H9 (cell line): ENCODE measurements at regions not wholly inside any gene's neighbourhood (a gene's known extent, or its start where the extent isn't known, plus 50 kb on each side); places are given as distances from the start of the nearest gene placed in this dataset.

Experiments
- DNase-seq: peaks from one replicate; pipeline ENCODE4 v3.0.0-alpha.2; 2017
- H2AFZ ChIP-seq: one replicate; pipeline ENCODE4 v1.6.1; 2013; ENCODE audit warnings: mild to moderate bottlenecking, low read length, control low read depth, moderate library complexity
- H2AK5ac ChIP-seq: 2 replicates; pipeline ENCODE4 v1.6.1; 2013; ENCODE audit warnings: low read length, control low read depth, mixed read lengths; ENCODE audit not compliant: insufficient read length
- H2BK120ac ChIP-seq: one replicate; pipeline ENCODE4 v1.6.1; 2013; ENCODE audit warnings: low read depth, mild to moderate bottlenecking, low read length, control low read depth, inconsistent platforms; ENCODE audit not compliant: poor library complexity, severe bottlenecking
- H2BK12ac ChIP-seq: 2 replicates; pipeline ENCODE4 v1.6.1; 2013; ENCODE audit warnings: low read length, control low read depth, mixed read lengths, low read depth; ENCODE audit not compliant: insufficient read length
- H2BK15ac ChIP-seq: 2 replicates; pipeline ENCODE4 v1.6.1; 2013; ENCODE audit warnings: low read depth, low read length, control low read depth
- H2BK20ac ChIP-seq: one replicate; pipeline ENCODE4 v1.6.1; 2013; ENCODE audit warnings: low read depth, mild to moderate bottlenecking, low read length, control low read depth, inconsistent platforms; ENCODE audit not compliant: poor library complexity, severe bottlenecking
- H2BK5ac ChIP-seq: 2 replicates; pipeline ENCODE4 v1.6.1; 2013; ENCODE audit warnings: low read length, control low read depth, mixed read lengths; ENCODE audit not compliant: insufficient read length
- H3K14ac ChIP-seq: 2 replicates; pipeline ENCODE4 v1.6.1; 2013; ENCODE audit warnings: low read length, control low read depth; ENCODE audit not compliant: insufficient read depth
- H3K18ac ChIP-seq: 2 replicates; pipeline ENCODE4 v1.6.1; 2013; ENCODE audit warnings: low read depth, mild to moderate bottlenecking, mixed read lengths, low read length, control low read depth; ENCODE audit not compliant: insufficient read length
- H3K23ac ChIP-seq: 2 replicates; pipeline ENCODE4 v1.6.1; 2013; ENCODE audit warnings: low read length, control low read depth, mixed read lengths, low read depth; ENCODE audit not compliant: insufficient read length
- H3K23me2 ChIP-seq: 2 replicates; pipeline ENCODE4 v1.6.1; 2013; ENCODE audit warnings: low read depth, mild to moderate bottlenecking, mixed read lengths, low read length, control low read depth; ENCODE audit not compliant: insufficient read length, poor library complexity, severe bottlenecking
- H3K27ac ChIP-seq: 2 replicates; pipeline ENCODE4 v1.5.1; 2013; ENCODE audit warnings: low read length, control low read depth, mixed read lengths, low read depth; ENCODE audit not compliant: insufficient read length
- H3K27me3 ChIP-seq: 2 replicates; pipeline ENCODE4 v1.6.1; 2013; ENCODE audit warnings: low read length, control low read depth, inconsistent platforms; ENCODE audit not compliant: insufficient read depth
- H3K4ac ChIP-seq: 2 replicates; pipeline ENCODE4 v1.6.1; 2013; ENCODE audit warnings: low read depth, mild to moderate bottlenecking, control low read depth, inconsistent platforms, low read length, moderate library complexity
- H3K4me1 ChIP-seq: 2 replicates; pipeline ENCODE4 v1.6.1; 2013; ENCODE audit warnings: low read length, control low read depth, inconsistent platforms; ENCODE audit not compliant: insufficient read depth
- H3K4me2 ChIP-seq: 2 replicates; pipeline ENCODE4 v1.6.1; 2013; ENCODE audit warnings: low read length, control low read depth, mixed read lengths; ENCODE audit not compliant: insufficient read length, insufficient read depth
- H3K56ac ChIP-seq: 2 replicates; pipeline ENCODE4 v1.6.1; 2013; ENCODE audit warnings: low read depth, mild to moderate bottlenecking, mixed read lengths, low read length, control low read depth; ENCODE audit not compliant: insufficient read length
- H3K79me1 ChIP-seq: 2 replicates; pipeline ENCODE4 v1.6.1; 2013; ENCODE audit warnings: low read depth, mild to moderate bottlenecking, moderate library complexity, low read length, control low read depth, inconsistent platforms; ENCODE audit not compliant: insufficient read depth, poor library complexity, severe bottlenecking
- H3K79me2 ChIP-seq: 2 replicates; pipeline ENCODE4 v1.6.1; 2013; ENCODE audit warnings: low read length, control low read depth, inconsistent platforms; ENCODE audit not compliant: insufficient read depth
- H3K9ac ChIP-seq: 2 replicates; pipeline ENCODE4 v1.6.1; 2013; ENCODE audit warnings: low read length, control low read depth, mixed read lengths; ENCODE audit not compliant: insufficient read length; ENCODE audit errors: extremely low read depth
- H3K9me3 ChIP-seq: one replicate; pipeline ENCODE4 v1.6.1; 2013; ENCODE audit warnings: low read depth, low read length, inconsistent platforms; ENCODE audit not compliant: control insufficient read depth
- H3T11ph ChIP-seq: one replicate; pipeline ENCODE4 v1.6.1; 2013; ENCODE audit warnings: mild to moderate bottlenecking, low read length, control low read depth, inconsistent platforms
- H4K20me1 ChIP-seq: one replicate; pipeline ENCODE4 v1.6.1; 2013; ENCODE audit not compliant: control insufficient read depth, insufficient read length, insufficient read depth
- H4K5ac ChIP-seq: 2 replicates; pipeline ENCODE4 v1.6.1; 2013; ENCODE audit warnings: low read depth, mild to moderate bottlenecking, mixed read lengths, low read length, control low read depth; ENCODE audit not compliant: insufficient read length
- H4K8ac ChIP-seq: replicated peaks from 2 replicates; pipeline ENCODE4 v1.6.1; 2013; ENCODE audit warnings: low read length, control low read depth, mixed read lengths, low read depth; ENCODE audit not compliant: insufficient read length
- H4K91ac ChIP-seq: 2 replicates; pipeline ENCODE4 v1.6.1; 2013; ENCODE audit warnings: low read depth, mild to moderate bottlenecking, moderate library complexity, mixed read lengths, low read length, control low read depth; ENCODE audit not compliant: insufficient read length
- H3K27ac Mint-ChIP-seq, 3 experiments: 2 replicates in 2 of 3; 3 replicates in 1 of 3; pipeline ENCODE4 v1.8.0; 2020 to 2021; ENCODE audit warnings: mixed read lengths in 3 of 3, mild to moderate bottlenecking in 1 of 3, moderate library complexity in 1 of 3
- H3K27me3 Mint-ChIP-seq: 2 replicates; pipeline ENCODE4 v1.8.0; 2021; ENCODE audit warnings: low read depth, mild to moderate bottlenecking, moderate library complexity, mixed read lengths
- H3K36me3 Mint-ChIP-seq, 3 experiments: 2 replicates in 2 of 3; 3 replicates in 1 of 3; pipeline ENCODE4 v1.8.0; 2020 to 2021; ENCODE audit warnings: low read depth in 3 of 3, mixed read lengths in 3 of 3; ENCODE audit not compliant: insufficient read depth in 1 of 3
- H3K4me1 Mint-ChIP-seq, 2 experiments: 2 replicates each; pipeline ENCODE4 v1.8.0; 2020; ENCODE audit warnings: mixed read lengths in 2 of 2
- H3K4me3 Mint-ChIP-seq, 2 experiments: 2 replicates in 1 of 2; 3 replicates in 1 of 2; pipeline ENCODE4 v1.8.0; 2020 to 2021; ENCODE audit warnings: mild to moderate bottlenecking in 2 of 2, mixed read lengths in 2 of 2, moderate library complexity in 1 of 2
- H3K9me3 Mint-ChIP-seq, 2 experiments: 2 replicates in 1 of 2; 3 replicates in 1 of 2; pipeline ENCODE4 v1.8.0; 2020; ENCODE audit warnings: mild to moderate bottlenecking in 2 of 2, mixed read lengths in 2 of 2, moderate library complexity in 1 of 2
- WGBS: extraction: QIAGEN DNeasy Blood & Tissue Kit; methylation state at CpG from one replicate; pipeline ENCODE4 v1.1.7; 2013; ENCODE audit warnings: missing lambda C conversion rate, low lambda C conversion rate, mixed read lengths; ENCODE audit not compliant: insufficient read length; ENCODE audit errors: extremely low coverage; 5-methylcytosine and 5-hydroxymethylcytosine counted together
- TF ChIP-seq, protein P1 (sequence below): fragments of 200-600 bp; sonication (generic); conservative IDR thresholded peaks from 3 replicates; pipeline ENCODE4 v1.8.0; 2021; ENCODE audit warnings: antibody characterized with exemption, mild to moderate bottlenecking

DNA sequence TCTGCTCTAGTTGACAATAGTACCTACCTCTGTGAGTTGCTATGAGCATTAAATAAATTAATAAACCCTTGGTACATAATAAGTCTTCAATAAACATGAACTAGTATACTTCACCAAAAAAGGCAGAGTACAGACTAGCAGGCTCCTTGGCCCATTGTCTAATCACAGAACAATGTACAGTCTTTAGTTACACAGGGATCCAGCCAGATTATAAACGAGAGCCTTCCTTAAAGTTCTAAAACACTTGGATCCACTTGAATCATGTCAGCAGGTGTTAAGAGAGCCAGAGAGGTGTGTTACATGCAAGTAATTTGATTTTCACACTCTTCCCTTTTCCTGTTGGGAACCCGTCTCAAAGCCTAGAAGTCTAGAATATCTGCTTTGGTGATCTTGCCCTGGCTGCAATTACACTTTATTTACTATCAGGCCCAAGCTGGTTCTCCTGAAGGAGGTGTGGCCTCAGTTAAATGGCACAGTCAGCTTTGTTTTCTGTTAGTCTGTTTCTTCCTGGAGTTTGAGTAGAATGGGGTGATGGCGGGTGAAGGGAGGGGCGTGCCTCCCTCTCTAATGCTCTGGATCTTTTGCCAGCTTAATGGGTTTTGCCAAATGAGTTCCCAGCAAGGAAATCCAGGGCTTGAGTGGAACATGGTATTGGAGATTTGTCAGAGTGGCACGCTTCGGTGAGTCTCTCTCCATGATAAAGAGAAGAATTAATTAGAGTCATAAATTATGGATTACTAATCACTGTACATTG is 570.9 kb upstream of the CAMK1G start:
- no peaks in the 10 kb centered on the region; a peak in 2 of 4 replicates for H3K4me1 Mint-ChIP-seq
- no peaks in the 10 kb centered on the region for H3K23me2 ChIP-seq
- no peak overlapping the region for H3K18ac ChIP-seq
- no peak overlapping the region for H3K14ac ChIP-seq
- TF ChIP-seq, protein P1, sequence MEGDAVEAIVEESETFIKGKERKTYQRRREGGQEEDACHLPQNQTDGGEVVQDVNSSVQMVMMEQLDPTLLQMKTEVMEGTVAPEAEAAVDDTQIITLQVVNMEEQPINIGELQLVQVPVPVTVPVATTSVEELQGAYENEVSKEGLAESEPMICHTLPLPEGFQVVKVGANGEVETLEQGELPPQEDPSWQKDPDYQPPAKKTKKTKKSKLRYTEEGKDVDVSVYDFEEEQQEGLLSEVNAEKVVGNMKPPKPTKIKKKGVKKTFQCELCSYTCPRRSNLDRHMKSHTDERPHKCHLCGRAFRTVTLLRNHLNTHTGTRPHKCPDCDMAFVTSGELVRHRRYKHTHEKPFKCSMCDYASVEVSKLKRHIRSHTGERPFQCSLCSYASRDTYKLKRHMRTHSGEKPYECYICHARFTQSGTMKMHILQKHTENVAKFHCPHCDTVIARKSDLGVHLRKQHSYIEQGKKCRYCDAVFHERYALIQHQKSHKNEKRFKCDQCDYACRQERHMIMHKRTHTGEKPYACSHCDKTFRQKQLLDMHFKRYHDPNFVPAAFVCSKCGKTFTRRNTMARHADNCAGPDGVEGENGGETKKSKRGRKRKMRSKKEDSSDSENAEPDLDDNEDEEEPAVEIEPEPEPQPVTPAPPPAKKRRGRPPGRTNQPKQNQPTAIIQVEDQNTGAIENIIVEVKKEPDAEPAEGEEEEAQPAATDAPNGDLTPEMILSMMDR, result no peak
- no peaks in the 10 kb centered on the region for H3K79me1 ChIP-seq
- no peak overlapping the region for H3K27ac ChIP-seq
- H3K4ac ChIP-seq, result no peak overlapping the region
- H2AFZ ChIP-seq, result no peak overlapping the region
- H3K9me3 ChIP-seq, result no peaks in the 10 kb centered on the region
- no peak overlapping the region for H3K9ac ChIP-seq
- no peaks in the 10 kb centered on the region for H3K4me1 ChIP-seq
- no peak overlapping the region for H3K23ac ChIP-seq
- no peak overlapping the region for H4K91ac ChIP-seq
- H2BK15ac ChIP-seq, result no peak overlapping the region
- H3K4me2 ChIP-seq, result no peak overlapping the region
- no peak overlapping the region for H3K27ac Mint-ChIP-seq
- H2BK20ac ChIP-seq, result no peak overlapping the region
- H3K36me3 Mint-ChIP-seq, result peaks cover 0 to 7% (median 0%) of the 10 kb centered on the region in 3 experiments; a peak in 3 of 7 replicates
- H2BK5ac ChIP-seq, result no peak overlapping the region
- no peak overlapping the region for H4K5ac ChIP-seq
- no peaks in the 10 kb centered on the region for H3K27me3 ChIP-seq
- WGBS, result no CpG with 5 or more reads among the region's 6 CpGs
- H3K9me3 Mint-ChIP-seq, result peaks cover 3 to 11% of the 10 kb centered on the region in 2 experiments; a peak in 4 of 5 replicates
- H3K56ac ChIP-seq, result no peak overlapping the region
- no peaks in the 10 kb centered on the region for H3K27me3 Mint-ChIP-seq
- H4K20me1 ChIP-seq, result no peaks in the 10 kb centered on the region
- no peak overlapping the region for H4K8ac ChIP-seq
- H2AK5ac ChIP-seq, result no peak overlapping the region
- H3K4me3 Mint-ChIP-seq, result no peak overlapping the region
- no peaks in the 10 kb centered on the region for H3K79me2 ChIP-seq
- no peak for DNase-seq
- no peak overlapping the region for H2BK12ac ChIP-seq
- H2BK120ac ChIP-seq, result no peak overlapping the region
- no peak overlapping the region for H3T11ph ChIP-seq
